Activated T-cell treated with anti-CD3 and anti-CD28 coated beads, Interleukin-2, amount 50 U/mL, for 24 hours (primary cell): ENCODE measurements at regions not wholly inside any gene's neighbourhood (a gene's known extent, or its start where the extent isn't known, plus 50 kb on each side); places are given as distances from the start of the nearest gene placed in this dataset.

ENCODE experiments used
- DNase-seq: peaks from one replicate; pipeline ENCODE4 v3.0.0-alpha.2; 2020
- H3K27ac Mint-ChIP-seq: 2 replicates; pipeline ENCODE4 v1.8.0; 2020; ENCODE audit warnings: mild to moderate bottlenecking, mixed read lengths
- H3K27me3 Mint-ChIP-seq: 2 replicates; pipeline ENCODE4 v1.8.0; 2020; ENCODE audit warnings: mixed read lengths
- H3K36me3 Mint-ChIP-seq: 2 replicates; pipeline ENCODE4 v1.8.0; 2020; ENCODE audit warnings: low read depth, mixed read lengths
- H3K4me1 Mint-ChIP-seq: 2 replicates; pipeline ENCODE4 v1.8.0; 2020; ENCODE audit warnings: low read depth, mixed read lengths
- H3K4me3 Mint-ChIP-seq: 2 replicates; pipeline ENCODE4 v1.8.0; 2020; ENCODE audit warnings: mild to moderate bottlenecking, moderate library complexity, mixed read lengths
- H3K9me3 Mint-ChIP-seq: 2 replicates; pipeline ENCODE4 v1.8.0; 2020; ENCODE audit warnings: mixed read lengths

GRCh38 chr3:25029820-25030219 lies 398.2 kb upstream of the RARB start:
- Mint-ChIP-seq H3K27me3 (no peaks in the 10 kb centered on the region), H3K4me3 (no peak overlapping the region), H3K4me1 (no peaks in the 10 kb centered on the region), H3K36me3 (no peaks in the 10 kb centered on the region), H3K27ac (no peak overlapping the region), H3K9me3 (peaks cover 1% of the 10 kb centered on the region)
- DNase-seq = no peak

GRCh38 chr3:25032344-25032743 lies 395.7 kb upstream of the RARB start:
- Mint-ChIP-seq H3K4me1 (no peaks in the 10 kb centered on the region), H3K9me3 (no peaks in the 10 kb centered on the region), H3K36me3 (no peaks in the 10 kb centered on the region), H3K27me3 (no peaks in the 10 kb centered on the region), H3K4me3 (no peak overlapping the region), H3K27ac (no peak overlapping the region)
- no peak for DNase-seq

- Mint-ChIP-seq H3K27me3 (no peaks in the 10 kb centered on the region), H3K27ac (no peak overlapping the region), H3K4me3 (no peak overlapping the region), H3K9me3 (no peaks in the 10 kb centered on the region), H3K4me1 (no peaks in the 10 kb centered on the region), H3K36me3 (no peaks in the 10 kb centered on the region)
- DNase-seq = no peak
Measured at GRCh38 chr3:25033407-25034029, 394.5 kb upstream of the RARB start.

DNA sequence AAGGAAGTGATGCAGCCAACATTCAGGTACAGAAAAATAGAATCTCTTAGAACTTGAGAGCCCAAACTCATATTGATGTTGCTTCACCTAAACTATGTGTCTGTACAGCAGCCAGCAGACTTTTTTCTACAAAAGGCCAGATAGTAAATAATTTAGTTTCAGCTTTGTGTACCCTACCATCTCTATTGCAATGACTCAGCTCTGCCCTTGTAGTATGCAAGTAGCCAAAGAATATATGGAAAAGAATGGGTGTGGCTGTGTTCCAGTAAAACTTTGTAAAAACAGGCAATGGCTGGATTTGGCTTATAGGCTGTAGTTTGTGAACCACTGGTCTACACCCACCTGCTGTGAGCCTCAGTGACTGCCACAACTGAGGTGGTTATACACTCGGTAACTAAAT lies 392.5 kb upstream of the RARB start:
- H3K27ac Mint-ChIP-seq = no peak overlapping the region
- H3K36me3 Mint-ChIP-seq = no peaks in the 10 kb centered on the region
- no peaks in the 10 kb centered on the region for H3K27me3 Mint-ChIP-seq
- H3K4me3 Mint-ChIP-seq = no peak overlapping the region
- DNase-seq = no peak
- H3K4me1 Mint-ChIP-seq = no peaks in the 10 kb centered on the region
- no peaks in the 10 kb centered on the region for H3K9me3 Mint-ChIP-seq

DNA sequence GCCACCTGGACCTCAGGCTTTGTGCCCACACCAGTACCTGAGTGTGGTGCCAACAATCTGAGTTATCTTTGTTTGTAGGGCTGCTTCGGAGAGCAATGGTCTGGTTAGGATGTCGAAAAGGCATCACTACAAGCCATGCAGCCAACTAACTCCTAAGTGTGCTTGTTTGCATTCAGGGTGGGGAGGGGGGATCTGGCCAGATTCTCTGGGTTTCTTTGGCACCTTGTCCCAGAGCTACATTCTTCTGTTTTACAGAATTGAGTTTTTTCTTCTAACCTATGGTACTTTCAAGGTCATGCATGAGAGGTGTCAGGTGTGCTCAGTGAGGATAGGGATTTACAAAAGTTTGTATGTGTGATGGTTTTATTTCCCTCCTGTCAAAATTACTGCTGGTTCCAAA lies 391.4 kb upstream of the RARB start:
- no peak for DNase-seq
- Mint-ChIP-seq H3K4me3 (no peak overlapping the region), H3K27ac (no peak overlapping the region), H3K36me3 (no peaks in the 10 kb centered on the region), H3K4me1 (no peaks in the 10 kb centered on the region), H3K9me3 (no peaks in the 10 kb centered on the region), H3K27me3 (no peaks in the 10 kb centered on the region)

DNA sequence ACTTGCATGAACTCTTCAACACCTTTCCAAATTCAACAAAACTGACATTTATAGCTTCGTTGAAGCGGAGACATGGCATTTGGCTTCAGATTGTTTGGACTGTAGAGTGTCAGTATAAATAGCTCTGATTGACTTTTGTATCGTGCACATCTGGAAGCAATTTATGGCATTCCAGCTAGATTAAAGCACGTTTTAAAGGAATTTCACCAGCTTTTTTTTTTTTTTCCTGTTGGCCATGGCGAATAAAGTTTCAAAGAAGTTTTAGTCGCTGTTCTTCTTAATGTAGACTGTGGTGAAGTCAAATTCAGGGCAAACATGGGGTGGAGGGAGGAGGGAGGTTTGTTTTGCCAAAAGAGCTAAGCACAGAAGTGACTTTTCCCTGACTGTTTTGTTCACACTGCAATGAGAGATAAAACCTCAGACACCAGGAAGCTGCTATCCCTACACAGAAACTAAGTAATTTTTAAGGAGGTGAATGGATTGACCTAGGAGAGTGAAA lies 391.0 kb upstream of the RARB start:
- no peak for DNase-seq
- no peaks in the 10 kb centered on the region for H3K9me3 Mint-ChIP-seq
- H3K4me3 Mint-ChIP-seq = no peak overlapping the region
- H3K36me3 Mint-ChIP-seq = no peaks in the 10 kb centered on the region
- no peak overlapping the region for H3K27ac Mint-ChIP-seq
- H3K4me1 Mint-ChIP-seq = no peaks in the 10 kb centered on the region
- H3K27me3 Mint-ChIP-seq = no peaks in the 10 kb centered on the region

DNA sequence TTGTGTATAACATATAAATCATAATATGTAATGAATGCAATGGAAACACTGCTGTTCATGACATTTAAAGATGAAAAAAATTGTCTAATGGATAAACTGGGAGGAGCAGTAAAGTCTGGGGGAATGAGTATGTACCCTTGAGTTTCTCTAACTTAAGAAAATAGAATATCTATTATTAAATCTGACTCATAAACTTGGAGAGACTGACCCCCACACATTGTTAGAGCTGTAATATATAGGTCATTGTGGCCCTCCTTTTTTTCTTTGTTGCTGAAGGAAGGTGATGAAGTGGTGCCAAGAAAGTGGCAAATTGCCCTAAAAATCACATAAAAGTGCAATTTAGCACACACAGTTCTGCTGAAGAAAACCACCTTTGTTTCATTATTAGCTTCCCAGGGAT lies 389.8 kb upstream of the RARB start:
- DNase-seq = no peak
- no peaks in the 10 kb centered on the region for H3K9me3 Mint-ChIP-seq
- H3K4me3 Mint-ChIP-seq = no peak overlapping the region
- H3K36me3 Mint-ChIP-seq = no peaks in the 10 kb centered on the region
- H3K4me1 Mint-ChIP-seq = no peaks in the 10 kb centered on the region
- no peak overlapping the region for H3K27ac Mint-ChIP-seq
- no peaks in the 10 kb centered on the region for H3K27me3 Mint-ChIP-seq

- Mint-ChIP-seq H3K4me3 (no peak overlapping the region), H3K4me1 (no peaks in the 10 kb centered on the region), H3K9me3 (no peaks in the 10 kb centered on the region), H3K27me3 (no peaks in the 10 kb centered on the region), H3K27ac (no peak overlapping the region), H3K36me3 (no peaks in the 10 kb centered on the region)
- DNase-seq = no peak
Measured at GRCh38 chr3:25038922-25039321, 389.1 kb upstream of the RARB start.

DNA sequence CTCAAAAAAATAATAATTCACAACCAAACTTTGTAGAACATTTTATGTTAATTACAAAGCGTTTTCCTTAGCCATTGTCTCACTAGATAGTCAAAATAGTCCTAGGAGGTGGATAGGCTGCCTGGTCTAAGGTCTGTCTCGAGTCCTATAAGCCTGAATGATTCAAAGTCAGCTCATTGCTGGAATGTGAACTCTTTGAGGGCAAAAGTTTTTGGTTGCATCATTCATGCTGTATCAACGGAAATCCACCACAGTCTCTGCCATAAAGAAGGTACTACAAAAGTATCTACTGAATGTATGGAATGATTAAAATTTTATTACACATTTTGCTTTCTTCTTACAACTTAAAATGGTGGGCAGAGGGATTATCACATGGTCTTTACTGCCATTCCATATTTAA lies 387.3 kb upstream of the RARB start:
- Mint-ChIP-seq H3K36me3 (no peaks in the 10 kb centered on the region), H3K27ac (no peak overlapping the region), H3K9me3 (peaks cover 2% of the 10 kb centered on the region), H3K4me3 (no peak overlapping the region), H3K4me1 (no peaks in the 10 kb centered on the region), H3K27me3 (no peaks in the 10 kb centered on the region)
- DNase-seq = no peak

GRCh38 chr3:25041871-25042584 lies 386.0 kb upstream of the RARB start:
- Mint-ChIP-seq H3K36me3 (no peaks in the 10 kb centered on the region), H3K4me1 (no peaks in the 10 kb centered on the region), H3K4me3 (no peak overlapping the region), H3K9me3 (peaks cover 2% of the 10 kb centered on the region), H3K27ac (no peak overlapping the region), H3K27me3 (no peaks in the 10 kb centered on the region)
- no peak for DNase-seq

- no peak for DNase-seq
- no peaks in the 10 kb centered on the region for H3K27me3 Mint-ChIP-seq
- no peak overlapping the region for H3K4me3 Mint-ChIP-seq
- H3K36me3 Mint-ChIP-seq = no peaks in the 10 kb centered on the region
- no peaks in the 10 kb centered on the region for H3K4me1 Mint-ChIP-seq
- H3K27ac Mint-ChIP-seq = no peak overlapping the region
- H3K9me3 Mint-ChIP-seq = peaks cover 4% of the 10 kb centered on the region
Measured at GRCh38 chr3:25043177-25043576, 384.9 kb upstream of the RARB start.

- Mint-ChIP-seq H3K36me3 (no peaks in the 10 kb centered on the region), H3K27ac (no peak overlapping the region), H3K27me3 (no peaks in the 10 kb centered on the region), H3K9me3 (peaks cover 4% of the 10 kb centered on the region), H3K4me1 (no peaks in the 10 kb centered on the region), H3K4me3 (no peak overlapping the region)
- no peak for DNase-seq
Measured at GRCh38 chr3:25043749-25044148, 384.3 kb upstream of the RARB start.

DNA sequence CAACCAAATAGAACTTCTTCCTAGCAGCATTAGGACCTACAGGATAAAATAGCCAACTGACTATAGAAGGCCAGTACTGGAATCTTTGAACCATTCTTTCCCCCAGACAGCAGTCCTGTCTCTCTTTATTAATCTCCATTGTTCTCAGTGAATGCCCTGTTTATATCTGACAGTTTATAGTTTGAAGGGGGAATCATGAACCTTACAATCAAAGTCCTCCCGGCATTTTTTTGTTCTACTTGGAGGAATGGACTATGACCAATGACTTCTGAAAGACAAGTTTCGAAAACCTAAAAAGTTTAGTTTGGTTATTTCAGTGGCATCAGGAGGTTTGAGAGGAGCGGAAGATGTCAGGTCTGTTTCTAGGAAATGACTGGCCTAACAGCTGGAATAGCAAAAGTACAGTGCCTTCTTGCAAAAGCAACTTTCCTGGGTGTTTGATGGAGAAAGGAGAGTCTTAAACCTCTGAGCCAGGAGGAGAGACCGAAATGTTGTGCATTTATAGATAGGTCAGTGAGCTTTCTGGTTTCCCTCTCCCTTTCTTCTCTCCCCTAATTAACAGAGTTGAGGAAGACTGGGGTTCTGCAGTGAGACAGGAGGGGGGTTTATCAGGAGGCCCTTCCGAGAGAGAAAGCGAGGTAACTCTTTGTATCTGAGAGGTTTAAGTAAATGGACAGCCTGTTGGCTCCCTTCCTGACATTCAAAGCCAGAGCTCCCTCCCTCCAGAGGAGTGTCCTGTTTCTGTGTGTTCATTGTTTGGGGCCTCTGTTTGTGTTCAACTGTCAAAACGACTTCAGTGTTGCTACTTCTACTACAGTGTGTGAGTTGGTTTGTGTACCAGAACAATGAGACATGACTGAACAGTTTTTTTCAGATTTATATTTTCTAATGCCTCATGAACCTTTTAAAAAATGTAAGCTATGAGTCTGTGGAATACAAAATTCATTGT lies 383.0 kb upstream of the RARB start:
- no peaks in the 10 kb centered on the region for H3K4me1 Mint-ChIP-seq
- no peaks in the 10 kb centered on the region for H3K36me3 Mint-ChIP-seq
- no peak for DNase-seq
- no peaks in the 10 kb centered on the region for H3K27me3 Mint-ChIP-seq
- H3K27ac Mint-ChIP-seq = no peak overlapping the region
- no peak overlapping the region for H3K4me3 Mint-ChIP-seq
- peaks cover 6% of the 10 kb centered on the region for H3K9me3 Mint-ChIP-seq

- H3K4me3 Mint-ChIP-seq = no peak overlapping the region
- no peak for DNase-seq
- H3K27ac Mint-ChIP-seq = no peak overlapping the region
- H3K4me1 Mint-ChIP-seq = no peaks in the 10 kb centered on the region
- peaks cover 6% of the 10 kb centered on the region for H3K9me3 Mint-ChIP-seq
- H3K27me3 Mint-ChIP-seq = no peaks in the 10 kb centered on the region
- H3K36me3 Mint-ChIP-seq = no peaks in the 10 kb centered on the region
Measured at GRCh38 chr3:25046911-25047771, 380.9 kb upstream of the RARB start.
